ENCODE measurements at regions not wholly inside any gene's neighbourhood (a gene's known extent, or its start where the extent isn't known, plus 50 kb on each side); places are given as distances from the start of the nearest gene placed in this dataset.

- no peak for TF ChIP-seq CTCF (IDR thresholded peaks at IDR 0.05; ENCODE audit: low read depth, low read length)
- TF ChIP-seq EZH2phosphoT487 (IDR thresholded peaks at IDR 0.05; ENCODE audit: low read depth), result no peak
Observed at GRCh38 chr7:41910940-41911600, 208.2 kb upstream of the INHBA start.
